Endodermal cell (in vitro differentiated cells): ENCODE measurements at regions not wholly inside any gene's neighbourhood (a gene's known extent, or its start where the extent isn't known, plus 50 kb on each side); places are given as distances from the start of the nearest gene placed in this dataset.

Source experiments
- DNase-seq: peaks from one replicate; pipeline ENCODE4 v3.0.0-alpha.2; 2017
- H3K27ac ChIP-seq: 2 replicates; pipeline ENCODE4 v1.5.1; 2013; ENCODE audit warnings: mild to moderate bottlenecking, low read depth, low read length, moderate library complexity
- H3K27me3 ChIP-seq: 2 replicates; pipeline ENCODE4 v1.6.1; 2013; ENCODE audit warnings: mild to moderate bottlenecking, low read length, moderate library complexity; ENCODE audit not compliant: insufficient read depth, control insufficient read depth, poor library complexity, severe bottlenecking
- H3K36me3 ChIP-seq: 2 replicates; pipeline ENCODE4 v1.7.0; 2013; ENCODE audit warnings: mild to moderate bottlenecking, low read length, moderate library complexity; ENCODE audit not compliant: control insufficient read depth, insufficient read depth
- H3K4me1 ChIP-seq: one replicate; pipeline ENCODE4 v1.7.0; 2013; ENCODE audit warnings: low read length; ENCODE audit not compliant: control insufficient read depth, insufficient read depth
- H3K4me3 ChIP-seq: 2 replicates; pipeline ENCODE4 v1.5.1; 2013; ENCODE audit warnings: mild to moderate bottlenecking, low read length, moderate library complexity
- H3K9ac ChIP-seq: 2 replicates; pipeline ENCODE4 v1.6.1; 2013; ENCODE audit warnings: mild to moderate bottlenecking, low read length, moderate library complexity; ENCODE audit not compliant: poor library complexity, severe bottlenecking; ENCODE audit errors: extremely low read depth
- H3K9me3 ChIP-seq: 2 replicates; pipeline ENCODE4 v1.6.1; 2013; ENCODE audit warnings: mild to moderate bottlenecking, low read length, moderate library complexity; ENCODE audit not compliant: control insufficient read depth
- H3K27ac Mint-ChIP-seq: 2 replicates; pipeline ENCODE4 v1.8.0; 2020; ENCODE audit warnings: mixed read lengths
- H3K27me3 Mint-ChIP-seq: 2 replicates; pipeline ENCODE4 v1.8.0; 2021; ENCODE audit warnings: mild to moderate bottlenecking, mixed read lengths; ENCODE audit not compliant: insufficient read depth
- H3K36me3 Mint-ChIP-seq: 2 replicates; pipeline ENCODE4 v1.8.0; 2020; ENCODE audit warnings: low read depth, mixed read lengths
- H3K4me1 Mint-ChIP-seq: 2 replicates; pipeline ENCODE4 v1.8.0; 2020; ENCODE audit warnings: mixed read lengths
- H3K4me3 Mint-ChIP-seq: 2 replicates; pipeline ENCODE4 v1.8.0; 2020; ENCODE audit warnings: mild to moderate bottlenecking, moderate library complexity, mixed read lengths
- H3K9me3 Mint-ChIP-seq: 2 replicates; pipeline ENCODE4 v1.8.0; 2020; ENCODE audit warnings: mild to moderate bottlenecking, mixed read lengths
- CTCF ChIP-seq: fragments of 200-600 bp; sonication (generic); conservative IDR thresholded peaks from 2 replicates; pipeline ENCODE4 v1.5.0; 2021; ENCODE audit warnings: antibody characterized with exemption, mild to moderate bottlenecking
- WGBS, 2 experiments: methylation state at CpG; one replicate each; pipeline versions ENCODE4 v1.1.5 to v1.1.7; 2013; ENCODE audit warnings: missing lambda C conversion rate in 2 of 2, mixed read lengths in 1 of 2; ENCODE audit not compliant: insufficient coverage in 1 of 2, insufficient read length in 1 of 2; 5-methylcytosine and 5-hydroxymethylcytosine counted together

- H3K36me3 Mint-ChIP-seq = no peaks in the 10 kb centered on the region
- no peak overlapping the region for H3K4me3 Mint-ChIP-seq
- no peaks in the 10 kb centered on the region for H3K27me3 Mint-ChIP-seq
- Histone ChIP-seq H3K36me3 (no peaks in the 10 kb centered on the region), H3K4me3 (no peak overlapping the region), H3K27me3 (no peaks in the 10 kb centered on the region), H3K9ac (no peak overlapping the region), H3K4me1 (no peaks in the 10 kb centered on the region), H3K9me3 (no peaks in the 10 kb centered on the region), H3K27ac (no peak overlapping the region)
- no peak for DNase-seq
- H3K4me1 Mint-ChIP-seq = no peaks in the 10 kb centered on the region
- no peak for TF ChIP-seq CTCF
- 73% methylated on average over 3 of the region's 3 CpGs; no CpG with 5 or more reads in 1 of the 2 experiments for WGBS, 2 experiments
- H3K9me3 Mint-ChIP-seq = peaks cover 7% of the 10 kb centered on the region
- no peak overlapping the region for H3K27ac Mint-ChIP-seq
These were observed 535.8 kb downstream of the TENT5A start for GRCh38 chr6:81216668-81217067.

- H3K4me3 ChIP-seq = no peak overlapping the region
- H3K27ac Mint-ChIP-seq = no peak overlapping the region
- no peaks in the 10 kb centered on the region for H3K36me3 Mint-ChIP-seq
- 92 to 100% methylated on average over 1 to 7 of the region's 7 CpGs for WGBS, 2 experiments
- H3K4me3 Mint-ChIP-seq = no peak overlapping the region
- H3K9ac ChIP-seq = no peak overlapping the region
- H3K27me3 Mint-ChIP-seq = no peaks in the 10 kb centered on the region
- no peaks in the 10 kb centered on the region for H3K27me3 ChIP-seq
- DNase-seq = peak; percentile 44
- H3K9me3 ChIP-seq = no peaks in the 10 kb centered on the region
- no peaks in the 10 kb centered on the region for H3K4me1 ChIP-seq
- peaks cover 7% of the 10 kb centered on the region for H3K9me3 Mint-ChIP-seq
- no peak overlapping the region for H3K27ac ChIP-seq
- TF ChIP-seq CTCF = no peak
- H3K4me1 Mint-ChIP-seq = no peaks in the 10 kb centered on the region
- no peaks in the 10 kb centered on the region for H3K36me3 ChIP-seq
These were observed 537.4 kb downstream of the TENT5A start for GRCh38 chr6:81215092-81215432.

GRCh38 chr6:81214414-81215091 is 537.9 kb downstream of the TENT5A start:
- Mint-ChIP-seq H3K36me3 (no peaks in the 10 kb centered on the region), H3K9me3 (peaks cover 7% of the 10 kb centered on the region), H3K27ac (no peak overlapping the region), H3K4me1 (no peaks in the 10 kb centered on the region), H3K4me3 (no peak overlapping the region), H3K27me3 (no peaks in the 10 kb centered on the region)
- Histone ChIP-seq H3K9me3 (no peaks in the 10 kb centered on the region), H3K4me3 (no peak overlapping the region), H3K4me1 (no peaks in the 10 kb centered on the region), H3K27ac (no peak overlapping the region), H3K36me3 (no peaks in the 10 kb centered on the region), H3K9ac (no peak overlapping the region), H3K27me3 (no peaks in the 10 kb centered on the region)
- peak; percentile 38 for DNase-seq
- 91 to 94% methylated on average over 8 to 15 of the region's 15 CpGs for WGBS, 2 experiments
- TF ChIP-seq CTCF = no peak
